NT2/D1 (cell line): ENCODE measurements at regions not wholly inside any gene's neighbourhood (a gene's known extent, or its start where the extent isn't known, plus 50 kb on each side); places are given as distances from the start of the nearest gene placed in this dataset.

Experiments used
- SUZ12 ChIP-seq: IDR thresholded peaks from 2 replicates; pipeline ENCODE4 v1.6.1; 2011; ENCODE audit not compliant: insufficient read length, insufficient read depth; ENCODE audit errors: extremely low read depth
- YY1 ChIP-seq: IDR thresholded peaks from 2 replicates; pipeline ENCODE4 v1.6.1; 2011; ENCODE audit not compliant: insufficient read length, insufficient read depth
- ZNF274 ChIP-seq: IDR thresholded peaks from 2 replicates; pipeline ENCODE4 v1.6.1; 2011; ENCODE audit warnings: mild to moderate bottlenecking, low read depth, low read length

- TF ChIP-seq YY1 (no peak), ZNF274 (no peak), SUZ12 (no peak)
Observed at GRCh38 chr1:214215583-214215982, 65.4 kb upstream of the SMYD2 start.
